ENCODE measurements at regions not wholly inside any gene's neighbourhood (a gene's known extent, or its start where the extent isn't known, plus 50 kb on each side); places are given as distances from the start of the nearest gene placed in this dataset.

GRCh38 chr5:5784101-5784500 is 361.6 kb downstream of the ICE1 start:
- TF ChIP-seq POLR2AphosphoS5 (IDR thresholded peaks at IDR 0.05): no peak
- TF ChIP-seq, protein P1, sequence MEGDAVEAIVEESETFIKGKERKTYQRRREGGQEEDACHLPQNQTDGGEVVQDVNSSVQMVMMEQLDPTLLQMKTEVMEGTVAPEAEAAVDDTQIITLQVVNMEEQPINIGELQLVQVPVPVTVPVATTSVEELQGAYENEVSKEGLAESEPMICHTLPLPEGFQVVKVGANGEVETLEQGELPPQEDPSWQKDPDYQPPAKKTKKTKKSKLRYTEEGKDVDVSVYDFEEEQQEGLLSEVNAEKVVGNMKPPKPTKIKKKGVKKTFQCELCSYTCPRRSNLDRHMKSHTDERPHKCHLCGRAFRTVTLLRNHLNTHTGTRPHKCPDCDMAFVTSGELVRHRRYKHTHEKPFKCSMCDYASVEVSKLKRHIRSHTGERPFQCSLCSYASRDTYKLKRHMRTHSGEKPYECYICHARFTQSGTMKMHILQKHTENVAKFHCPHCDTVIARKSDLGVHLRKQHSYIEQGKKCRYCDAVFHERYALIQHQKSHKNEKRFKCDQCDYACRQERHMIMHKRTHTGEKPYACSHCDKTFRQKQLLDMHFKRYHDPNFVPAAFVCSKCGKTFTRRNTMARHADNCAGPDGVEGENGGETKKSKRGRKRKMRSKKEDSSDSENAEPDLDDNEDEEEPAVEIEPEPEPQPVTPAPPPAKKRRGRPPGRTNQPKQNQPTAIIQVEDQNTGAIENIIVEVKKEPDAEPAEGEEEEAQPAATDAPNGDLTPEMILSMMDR (IDR thresholded peaks at IDR 0.05): no peak
